Stimulated activated memory B cell treated with anti-CD40 and anti-IgM and Interleukin-4, amounts not matched to agents 10 μg/mL and 1 μg/mL and 100 μg/mL, for 72 hours (primary cell): ENCODE measurements at regions not wholly inside any gene's neighbourhood (a gene's known extent, or its start where the extent isn't known, plus 50 kb on each side); places are given as distances from the start of the nearest gene placed in this dataset.

ENCODE experiments used
- ATAC-seq: fragments of 150-1000 bp; cut with Tn5 transposase; 2 replicates; pipeline ENCODE4 v1.10.0; 2021
- H3K27ac Mint-ChIP-seq: one replicate; pipeline ENCODE4 v1.8.0; 2022; ENCODE audit warnings: mild to moderate bottlenecking, mixed read lengths
- H3K27me3 Mint-ChIP-seq: one replicate; pipeline ENCODE4 v1.8.0; 2022; ENCODE audit warnings: mixed read lengths
- H3K36me3 Mint-ChIP-seq: one replicate; pipeline ENCODE4 v1.8.0; 2022; ENCODE audit warnings: mixed read lengths
- H3K4me1 Mint-ChIP-seq: one replicate; pipeline ENCODE4 v1.8.0; 2022; ENCODE audit warnings: mixed read lengths
- H3K4me3 Mint-ChIP-seq: one replicate; pipeline ENCODE4 v1.8.0; 2022; ENCODE audit warnings: mild to moderate bottlenecking, moderate library complexity, mixed read lengths
- H3K9me3 Mint-ChIP-seq: one replicate; pipeline ENCODE4 v1.8.0; 2022; ENCODE audit warnings: mixed read lengths

DNA sequence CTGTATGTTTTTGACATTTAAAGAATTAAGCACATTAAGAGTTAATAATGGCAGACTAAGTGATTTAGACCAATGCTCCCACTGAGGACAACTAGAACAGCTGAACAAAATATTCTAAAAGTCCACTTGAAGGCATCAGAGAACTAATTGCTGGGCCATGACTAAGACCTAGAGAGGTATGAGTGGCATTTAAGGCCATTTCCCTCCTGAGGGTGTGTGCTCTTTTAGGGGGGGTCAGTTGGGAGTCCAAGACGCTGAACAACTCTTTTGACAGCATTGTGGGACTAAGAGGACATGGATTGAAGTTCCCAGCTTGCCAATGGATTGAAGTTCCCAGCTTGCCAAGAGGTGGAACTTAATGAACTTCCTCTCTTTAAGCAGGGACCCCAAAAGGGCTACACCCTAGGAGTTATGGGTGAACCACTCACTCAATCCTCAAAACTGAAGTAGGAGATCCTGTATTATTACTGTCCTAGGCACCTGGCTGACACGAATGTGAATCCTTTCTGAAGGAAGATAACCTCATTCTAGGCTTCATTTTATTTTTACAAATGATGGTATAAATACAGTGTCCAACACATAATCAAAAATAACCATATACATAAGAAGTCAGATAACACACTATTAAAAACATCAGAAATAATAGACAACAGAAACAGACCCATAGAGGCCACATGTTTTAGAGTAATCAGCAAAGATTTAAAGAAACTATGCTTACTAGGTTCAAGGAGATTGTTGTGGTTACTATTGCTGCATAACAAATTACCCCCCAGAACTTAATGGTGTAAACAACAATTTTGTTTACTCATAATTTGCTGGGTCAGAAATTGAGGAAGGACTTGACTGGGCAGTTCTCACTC, 175.1 kb downstream of the VEGFA start:
- peaks cover 9% of the 10 kb centered on the region for H3K27me3 Mint-ChIP-seq
- peaks cover 8% of the 10 kb centered on the region for H3K9me3 Mint-ChIP-seq
- H3K27ac Mint-ChIP-seq = no peak overlapping the region
- ATAC-seq = no peak
- no peaks in the 10 kb centered on the region for H3K4me1 Mint-ChIP-seq
- H3K36me3 Mint-ChIP-seq = no peaks in the 10 kb centered on the region
- no peak overlapping the region for H3K4me3 Mint-ChIP-seq

DNA sequence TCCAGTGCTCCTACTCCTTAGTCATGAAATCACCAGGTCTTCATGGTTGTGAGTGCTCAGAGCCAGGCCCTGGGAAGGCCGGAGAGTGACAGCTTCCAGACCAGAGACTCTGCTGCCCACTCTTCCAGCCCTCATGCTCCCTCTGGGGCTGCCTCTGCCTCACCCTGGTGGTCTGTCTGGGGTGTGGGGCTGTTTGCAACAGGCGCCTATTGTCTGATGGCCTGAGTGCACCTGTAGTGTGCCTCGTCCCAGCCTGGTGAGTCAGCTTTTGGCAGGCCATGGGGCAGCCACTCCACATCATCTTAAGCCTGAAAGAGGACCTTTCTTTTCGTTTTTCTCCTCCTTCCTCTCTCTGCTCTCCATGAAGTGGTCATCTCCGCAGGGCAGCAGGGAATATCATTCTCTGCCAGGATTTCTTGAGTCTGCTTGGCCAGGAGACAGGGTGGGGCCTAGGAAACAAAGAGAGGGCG, 173.8 kb downstream of the VEGFA start:
- no peaks in the 10 kb centered on the region for H3K36me3 Mint-ChIP-seq
- peaks cover 8% of the 10 kb centered on the region for H3K9me3 Mint-ChIP-seq
- no peak overlapping the region for H3K27ac Mint-ChIP-seq
- no peak for ATAC-seq
- peaks cover 9% of the 10 kb centered on the region for H3K27me3 Mint-ChIP-seq
- H3K4me1 Mint-ChIP-seq = no peaks in the 10 kb centered on the region
- H3K4me3 Mint-ChIP-seq = no peak overlapping the region

DNA sequence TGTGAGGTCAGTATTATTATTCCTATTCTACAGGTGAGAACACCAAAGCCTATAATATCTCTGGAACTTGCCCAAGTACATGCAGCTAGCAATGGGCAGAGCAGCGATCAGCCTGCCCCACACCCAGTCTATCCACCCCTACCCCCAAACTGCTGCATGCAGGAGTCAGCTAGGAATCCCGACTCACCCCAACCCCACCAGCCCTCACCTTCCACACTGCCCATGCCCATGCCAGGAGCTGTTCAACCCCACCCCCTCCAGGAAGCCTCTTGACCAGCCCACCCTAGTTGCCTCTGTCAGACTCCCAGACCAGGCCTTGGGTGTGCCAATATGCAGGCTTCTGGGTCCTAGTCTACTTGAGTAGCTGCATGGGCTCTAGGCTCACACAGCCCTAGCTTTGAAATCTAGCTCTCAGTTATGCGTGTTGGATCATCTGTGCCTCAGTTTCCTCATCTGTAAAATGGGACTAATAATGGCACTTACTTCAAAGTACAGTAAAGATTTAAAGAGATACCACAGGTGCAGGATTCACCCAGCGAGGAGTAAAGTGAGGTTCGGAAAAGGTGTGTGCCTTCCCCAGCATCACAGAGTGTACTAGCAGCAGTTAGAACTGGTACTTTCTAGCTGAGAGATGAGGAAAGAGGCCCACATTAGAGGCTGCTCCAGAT, 173.2 kb downstream of the VEGFA start:
- no peaks in the 10 kb centered on the region for H3K36me3 Mint-ChIP-seq
- H3K4me1 Mint-ChIP-seq = no peaks in the 10 kb centered on the region
- H3K27me3 Mint-ChIP-seq = peaks cover 9% of the 10 kb centered on the region
- H3K9me3 Mint-ChIP-seq = peaks cover 8% of the 10 kb centered on the region
- no peak for ATAC-seq
- no peak overlapping the region for H3K4me3 Mint-ChIP-seq
- H3K27ac Mint-ChIP-seq = no peak overlapping the region

DNA sequence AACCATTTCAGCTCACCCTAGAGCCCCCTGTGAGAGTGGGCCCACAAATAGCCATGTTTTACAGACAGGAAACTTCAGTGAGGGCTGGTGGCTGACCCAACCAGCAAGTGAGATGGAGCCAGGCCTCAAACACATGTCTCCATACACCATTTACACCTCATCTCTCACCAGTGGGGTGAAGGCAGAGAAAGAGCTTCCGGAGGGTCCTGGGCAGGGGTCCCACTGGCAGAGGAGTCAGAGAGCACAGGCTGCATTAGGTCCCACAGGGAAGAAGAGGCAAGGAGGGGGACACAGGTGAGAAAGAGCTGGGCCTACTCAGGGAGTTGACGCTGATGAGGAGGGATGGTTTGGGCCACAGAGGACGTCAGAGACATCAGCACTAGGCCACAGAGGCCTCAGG, 172.6 kb downstream of the VEGFA start:
- no peak overlapping the region for H3K4me3 Mint-ChIP-seq
- ATAC-seq = no peak
- H3K36me3 Mint-ChIP-seq = no peaks in the 10 kb centered on the region
- H3K9me3 Mint-ChIP-seq = peaks cover 8% of the 10 kb centered on the region
- H3K4me1 Mint-ChIP-seq = no peaks in the 10 kb centered on the region
- H3K27me3 Mint-ChIP-seq = peaks cover 9% of the 10 kb centered on the region
- H3K27ac Mint-ChIP-seq = no peak overlapping the region

DNA sequence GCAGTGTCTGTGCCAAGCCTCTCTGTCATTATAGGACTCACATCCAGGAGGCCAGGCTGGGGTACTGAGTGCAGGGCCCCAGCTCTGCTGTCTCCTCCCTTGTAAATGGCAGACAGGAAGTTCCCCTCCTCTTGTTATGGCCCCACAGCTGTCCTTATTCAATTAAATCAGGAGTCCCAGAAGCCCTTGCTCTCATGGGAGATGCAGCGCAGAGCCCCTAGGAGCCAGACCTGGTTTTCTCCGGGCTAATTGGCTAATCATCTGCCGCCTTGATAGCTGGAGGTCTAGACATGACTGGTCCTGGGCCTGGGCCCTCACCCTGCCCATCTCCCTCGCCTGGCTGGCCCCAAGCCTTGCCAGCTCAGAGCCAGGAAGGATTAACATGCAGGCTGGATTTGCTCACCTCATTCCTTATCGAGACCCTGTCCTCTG, 172.0 kb downstream of the VEGFA start:
- no peak overlapping the region for H3K4me3 Mint-ChIP-seq
- no peaks in the 10 kb centered on the region for H3K36me3 Mint-ChIP-seq
- H3K27me3 Mint-ChIP-seq = peaks cover 9% of the 10 kb centered on the region
- peaks cover 7% of the 10 kb centered on the region for H3K9me3 Mint-ChIP-seq
- H3K27ac Mint-ChIP-seq = no peak overlapping the region
- no peak for ATAC-seq
- H3K4me1 Mint-ChIP-seq = no peaks in the 10 kb centered on the region

DNA sequence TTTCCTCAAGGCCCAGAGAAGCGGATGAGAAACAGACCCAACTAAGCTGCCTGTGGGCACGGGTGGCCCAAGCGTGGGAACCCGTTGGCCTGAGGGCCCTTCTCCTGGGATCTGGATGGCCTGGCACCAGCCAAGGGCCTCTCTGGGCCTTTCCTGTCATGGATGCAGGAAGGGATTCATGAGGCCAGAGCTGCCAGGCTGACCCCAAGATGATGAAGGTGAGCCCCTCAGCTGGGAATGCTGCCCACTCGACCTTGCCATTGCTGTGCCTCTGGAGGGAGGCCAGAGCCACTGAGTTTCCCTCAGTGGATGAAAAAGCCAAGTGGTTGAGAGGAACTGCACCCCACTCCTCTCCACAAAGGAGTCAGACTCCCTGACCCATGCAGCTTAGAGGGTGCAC, 171.2 kb downstream of the VEGFA start:
- H3K27ac Mint-ChIP-seq = no peak overlapping the region
- H3K4me1 Mint-ChIP-seq = no peaks in the 10 kb centered on the region
- peaks cover 9% of the 10 kb centered on the region for H3K27me3 Mint-ChIP-seq
- ATAC-seq = no peak
- H3K9me3 Mint-ChIP-seq = no peaks in the 10 kb centered on the region
- H3K36me3 Mint-ChIP-seq = no peaks in the 10 kb centered on the region
- no peak overlapping the region for H3K4me3 Mint-ChIP-seq

DNA sequence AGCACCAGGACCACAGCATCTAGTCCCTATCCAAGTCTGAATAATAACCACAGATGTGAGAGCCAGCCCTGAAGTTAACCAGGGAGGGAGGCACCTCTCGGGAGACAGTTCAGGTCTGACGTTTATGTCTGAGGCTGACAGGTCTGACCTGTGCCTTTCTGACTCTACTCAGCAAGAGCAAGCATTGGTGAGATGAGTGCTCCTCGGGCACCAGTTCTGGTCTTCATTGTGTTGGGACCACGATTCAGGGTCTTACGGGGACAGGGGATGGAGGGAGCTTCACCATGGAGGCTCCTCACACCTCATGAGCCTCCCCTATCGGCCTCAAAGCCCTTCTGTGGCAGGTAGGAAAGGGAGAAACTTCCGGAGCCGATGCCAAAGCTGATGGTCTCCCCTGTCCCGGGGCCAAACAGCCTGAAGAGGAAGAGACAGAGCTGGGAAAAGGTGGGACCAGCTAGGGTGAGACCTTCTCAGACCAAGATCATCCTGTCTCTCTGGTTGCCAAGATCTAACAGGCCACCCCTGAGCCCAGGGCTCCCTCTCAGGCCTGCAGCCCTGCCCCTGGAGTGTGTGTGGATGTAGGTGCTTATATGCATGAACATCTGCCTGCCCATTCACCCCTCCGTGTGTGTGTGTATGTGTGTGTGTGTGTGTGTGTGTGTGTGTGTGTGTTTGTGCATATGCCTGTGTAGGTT, 170.5 kb downstream of the VEGFA start:
- ATAC-seq = no peak
- Mint-ChIP-seq H3K9me3 (no peaks in the 10 kb centered on the region), H3K36me3 (no peaks in the 10 kb centered on the region), H3K4me3 (no peak overlapping the region), H3K27me3 (peaks cover 9% of the 10 kb centered on the region), H3K27ac (no peak overlapping the region), H3K4me1 (peaks cover 5% of the 10 kb centered on the region)

DNA sequence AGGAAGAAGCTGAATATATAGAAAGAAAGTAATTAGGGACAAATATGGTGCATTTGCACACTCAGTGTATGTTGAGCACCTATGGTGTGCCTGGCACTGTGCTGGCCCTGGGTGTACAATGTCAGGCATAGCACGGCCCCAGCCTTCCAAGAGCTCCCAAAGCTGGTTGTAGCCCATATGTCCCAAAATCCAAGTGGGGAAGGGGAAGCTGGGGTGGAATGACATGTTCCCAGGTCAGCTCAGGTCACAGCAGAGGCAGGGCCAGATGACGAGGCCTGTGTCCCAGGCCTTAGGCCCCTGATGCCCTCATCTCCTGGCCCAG, 170.0 kb downstream of the VEGFA start:
- peaks cover 9% of the 10 kb centered on the region for H3K27me3 Mint-ChIP-seq
- no peaks in the 10 kb centered on the region for H3K9me3 Mint-ChIP-seq
- H3K4me3 Mint-ChIP-seq = no peak overlapping the region
- no peak for ATAC-seq
- H3K27ac Mint-ChIP-seq = no peak overlapping the region
- H3K4me1 Mint-ChIP-seq = peaks cover 6% of the 10 kb centered on the region
- no peaks in the 10 kb centered on the region for H3K36me3 Mint-ChIP-seq

DNA sequence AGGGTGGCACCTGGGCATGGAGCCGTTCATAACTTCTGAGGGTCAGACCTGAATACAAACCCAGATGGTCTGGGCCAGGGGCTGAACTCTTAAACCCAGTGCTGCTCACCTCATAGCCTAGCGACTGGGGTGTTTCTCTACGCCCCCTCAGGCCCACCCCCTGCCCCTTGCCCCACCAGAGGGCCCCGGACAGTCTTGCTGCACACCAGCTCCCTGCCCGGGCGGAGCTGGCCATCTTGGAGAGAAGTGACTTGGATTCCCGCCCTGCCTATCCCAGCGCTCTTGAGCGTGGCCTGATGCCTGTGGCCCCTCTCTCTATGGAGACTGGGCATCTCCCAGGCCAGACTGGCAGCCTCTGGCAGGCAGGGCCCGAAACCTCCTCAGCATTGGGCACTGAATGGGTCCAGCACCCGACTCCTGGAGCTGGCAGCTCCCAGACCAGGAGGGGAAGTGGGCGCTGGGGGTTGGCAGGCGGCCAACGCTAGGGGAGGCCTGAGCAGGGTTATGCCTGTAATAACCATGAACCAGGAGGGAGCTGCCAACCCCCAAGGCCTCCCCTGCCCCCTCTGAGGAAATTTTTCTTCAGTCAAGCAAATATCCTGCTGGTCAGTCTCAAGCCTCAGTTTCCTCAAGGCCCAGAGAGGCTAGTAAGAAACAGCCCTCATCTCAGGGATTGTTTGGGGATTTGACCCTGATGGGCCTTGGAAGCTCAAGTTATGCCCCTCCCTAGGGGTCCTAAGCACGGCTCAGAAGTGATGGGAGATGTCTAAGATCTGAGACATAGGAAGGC, 169.5 kb downstream of the VEGFA start:
- peaks cover 6% of the 10 kb centered on the region for H3K4me1 Mint-ChIP-seq
- ATAC-seq = no peak
- no peaks in the 10 kb centered on the region for H3K9me3 Mint-ChIP-seq

DNA sequence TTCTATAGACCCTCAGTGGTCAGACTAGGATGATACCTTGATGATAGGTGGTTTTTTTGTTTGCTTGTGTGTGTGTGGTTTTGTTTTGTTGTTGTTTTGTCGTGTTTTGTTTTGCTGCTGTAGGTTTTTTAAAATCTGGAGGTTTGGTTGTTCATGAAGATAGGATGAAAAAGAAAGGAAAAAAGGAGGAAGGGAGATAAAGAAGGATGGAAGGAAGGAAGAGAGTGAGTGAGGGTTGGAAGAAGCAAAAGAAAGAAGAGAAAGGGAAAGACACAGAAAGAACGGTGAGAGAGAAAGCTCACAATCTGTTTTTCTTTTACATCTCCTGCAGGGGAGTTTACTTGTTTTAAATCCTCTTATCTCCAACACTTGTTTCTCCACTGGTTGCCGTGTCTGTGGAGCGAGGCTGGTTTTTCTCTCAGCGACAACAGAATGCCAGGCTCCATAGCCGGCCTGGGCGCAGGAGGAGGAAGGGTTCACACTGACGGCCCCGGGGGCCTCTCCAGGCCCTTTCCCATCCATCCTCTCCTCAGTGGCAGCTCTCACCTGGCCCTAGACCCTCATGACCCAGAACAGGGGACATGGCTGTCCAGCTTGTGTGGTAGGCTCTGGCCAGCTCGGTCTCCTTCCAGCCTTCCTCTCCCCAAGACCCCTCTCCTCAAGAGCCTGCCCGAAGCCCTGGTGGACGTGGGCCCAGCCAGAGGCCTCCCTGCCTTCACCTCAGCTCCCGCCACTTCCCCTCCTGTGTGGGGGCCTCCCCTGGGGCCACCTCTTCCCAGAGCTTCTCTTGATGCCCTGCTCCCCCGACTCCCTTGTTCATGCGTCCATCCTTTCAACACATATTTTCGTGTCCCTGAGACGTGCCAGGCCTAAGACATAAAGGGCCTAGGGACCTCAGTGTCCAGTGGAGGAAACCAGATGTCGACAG, 168.4 kb downstream of the VEGFA start:
- Mint-ChIP-seq H3K9me3 (no peaks in the 10 kb centered on the region), H3K36me3 (no peaks in the 10 kb centered on the region), H3K27ac (no peak overlapping the region), H3K4me1 (peaks cover 6% of the 10 kb centered on the region), H3K27me3 (peaks cover 9% of the 10 kb centered on the region), H3K4me3 (no peak overlapping the region)
- no peak for ATAC-seq

More for the DNA sequence above, 169.5 kb downstream of the VEGFA start:
- Mint-ChIP-seq H3K4me3 (no peak overlapping the region), H3K36me3 (no peaks in the 10 kb centered on the region), H3K27ac (no peak overlapping the region), H3K27me3 (peaks cover 9% of the 10 kb centered on the region)

DNA sequence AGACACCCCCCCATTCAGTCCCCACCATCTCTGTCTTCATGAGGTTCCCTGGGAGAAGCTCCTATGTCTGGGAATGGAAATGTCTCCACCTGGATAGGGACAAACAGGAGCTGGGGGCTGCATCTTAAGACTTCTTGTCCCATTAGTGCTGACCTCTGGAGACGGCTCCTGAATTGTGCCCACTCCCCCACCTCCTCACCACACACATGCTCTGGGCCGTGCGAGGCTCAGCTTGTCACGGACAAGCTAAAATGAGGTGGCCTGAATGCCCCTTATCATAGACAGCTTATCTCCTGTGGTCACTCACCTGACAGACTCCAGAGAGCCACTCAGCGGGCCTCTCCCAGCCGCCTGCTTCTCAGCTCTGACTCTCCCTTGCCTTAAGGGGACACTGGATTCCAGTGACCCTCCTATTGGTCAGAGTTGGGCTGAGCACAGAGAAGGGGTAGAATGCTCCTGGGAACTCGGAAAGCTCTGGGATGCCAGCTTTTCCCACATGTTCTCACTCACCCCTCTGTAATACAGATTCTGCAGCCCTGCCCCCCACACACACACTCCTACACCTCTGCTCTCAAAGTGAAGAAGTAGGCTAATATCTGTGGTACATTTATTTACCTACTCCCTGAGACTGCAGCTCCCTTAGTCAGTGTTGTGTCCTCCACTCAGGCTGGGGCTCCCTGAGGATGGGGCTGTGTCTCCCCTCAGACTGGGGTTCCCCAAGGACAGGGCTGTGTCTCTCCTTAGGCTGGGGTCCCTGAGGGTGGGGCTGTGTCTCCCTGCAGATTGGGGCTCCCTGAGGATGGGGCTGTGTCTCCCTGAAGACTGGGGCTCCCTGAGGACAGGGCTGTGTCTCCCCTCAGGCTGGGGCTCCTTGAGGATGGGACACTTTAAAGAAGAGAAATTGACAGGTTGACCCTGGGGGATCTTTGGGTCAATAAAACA, 167.5 kb downstream of the VEGFA start:
- no peak for ATAC-seq
- H3K9me3 Mint-ChIP-seq = no peaks in the 10 kb centered on the region
- no peaks in the 10 kb centered on the region for H3K36me3 Mint-ChIP-seq
- H3K27me3 Mint-ChIP-seq = peaks cover 5% of the 10 kb centered on the region
- H3K27ac Mint-ChIP-seq = no peak overlapping the region
- H3K4me1 Mint-ChIP-seq = peaks cover 6% of the 10 kb centered on the region
- H3K4me3 Mint-ChIP-seq = no peak overlapping the region

DNA sequence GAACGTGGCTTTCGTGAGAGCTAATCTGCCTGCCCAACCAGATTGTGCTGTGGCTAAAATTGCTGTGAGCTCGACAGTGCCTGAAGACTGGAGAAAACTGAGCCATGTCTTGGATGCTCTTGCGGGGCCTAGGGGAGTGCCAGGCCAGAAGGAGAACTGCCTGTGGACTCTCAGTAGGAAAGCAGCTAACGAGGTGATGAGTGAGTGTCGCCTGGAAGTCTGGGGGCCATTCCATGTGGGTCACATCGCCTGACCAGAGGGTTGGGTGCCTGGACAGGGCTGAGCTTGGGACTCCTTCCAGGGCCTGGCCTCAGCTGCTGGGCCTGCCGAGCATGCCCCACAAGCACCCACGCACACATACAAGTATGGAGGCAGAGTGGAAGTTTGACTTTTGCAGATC, 166.5 kb downstream of the VEGFA start:
- Mint-ChIP-seq H3K4me1 (peaks cover 6% of the 10 kb centered on the region), H3K9me3 (no peaks in the 10 kb centered on the region), H3K27me3 (no peaks in the 10 kb centered on the region), H3K27ac (no peak overlapping the region), H3K4me3 (no peak overlapping the region), H3K36me3 (no peaks in the 10 kb centered on the region)
- no peak for ATAC-seq

DNA sequence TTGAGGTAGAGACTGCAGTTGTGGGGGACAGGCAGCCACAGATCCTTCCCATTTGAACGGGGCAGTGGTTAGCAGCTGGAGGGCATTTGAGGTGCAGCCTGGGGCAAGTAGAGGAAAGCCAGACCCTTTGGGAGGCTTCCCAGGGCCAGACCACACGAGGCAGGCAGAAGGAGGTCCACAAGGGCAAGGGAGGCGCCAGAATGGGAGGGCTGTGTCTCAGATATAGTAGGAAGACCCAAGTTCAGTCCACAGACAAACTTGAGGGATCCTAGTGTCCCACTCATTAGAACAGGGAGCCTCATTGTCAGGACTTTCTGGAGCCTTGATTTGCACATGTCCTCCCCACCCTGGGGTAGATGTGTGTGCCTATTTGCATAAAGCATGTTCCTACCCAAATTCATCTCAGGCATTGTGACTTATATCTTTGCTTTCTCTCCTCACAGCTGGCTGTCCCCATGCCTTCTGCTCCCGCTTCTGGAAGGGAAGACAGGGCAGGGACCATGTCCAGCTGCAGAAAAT, 166.0 kb downstream of the VEGFA start:
- Mint-ChIP-seq H3K4me1 (peaks cover 6% of the 10 kb centered on the region), H3K27ac (no peak overlapping the region), H3K27me3 (no peaks in the 10 kb centered on the region), H3K9me3 (no peaks in the 10 kb centered on the region), H3K36me3 (no peaks in the 10 kb centered on the region), H3K4me3 (no peak overlapping the region)
- no peak for ATAC-seq
